ENCODE measurements at regions not wholly inside any gene's neighbourhood (a gene's known extent, or its start where the extent isn't known, plus 50 kb on each side); places are given as distances from the start of the nearest gene placed in this dataset.

DNA sequence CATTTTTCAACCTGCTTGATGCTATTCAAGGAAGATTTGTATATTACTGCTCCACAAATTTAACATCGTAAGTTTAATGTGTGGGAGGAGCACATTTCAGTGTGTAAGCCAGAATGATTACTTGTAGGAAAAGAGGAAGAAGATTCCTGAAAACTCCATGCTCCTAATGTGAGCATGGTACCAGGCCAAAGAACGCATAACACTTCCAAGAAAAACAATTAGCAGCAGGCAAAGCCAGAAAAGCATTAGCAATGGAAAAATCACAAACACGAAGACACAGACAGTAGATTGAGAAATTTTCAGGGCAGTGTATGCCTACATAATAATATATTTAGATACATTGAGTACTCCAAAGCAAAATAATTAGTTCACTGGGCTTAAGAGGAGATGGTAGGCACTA is 96.6 kb upstream of the CBLB start:
- Histone ChIP-seq H3K4me2 (ENCODE audit: low read depth, low read length, poor library complexity, severe bottlenecking) (no peak overlapping the region), H3K9me2 (replicated peaks; ENCODE audit: low read depth, low read length) (no peaks in the 10 kb centered on the region), H3K9ac (ENCODE audit: low read depth, low read length, poor library complexity, severe bottlenecking) (no peak overlapping the region), H3K79me2 (ENCODE audit: insufficient read depth, low read length) (no peaks in the 10 kb centered on the region), H3K36me3 (ENCODE audit: insufficient read depth, low read length) (no peaks in the 10 kb centered on the region), H2AFZ (ENCODE audit: low read length) (no peak overlapping the region), H3F3A (ENCODE audit: low read depth) (no peaks in the 10 kb centered on the region), H4K20me1 (ENCODE audit: insufficient read depth, low read length, poor library complexity, severe bottlenecking) (no peaks in the 10 kb centered on the region), H3K27me3 (ENCODE audit: insufficient read depth, low read length, poor library complexity, severe bottlenecking) (no peaks in the 10 kb centered on the region), H3K9me3 (ENCODE audit: insufficient read depth, low read depth, low read length) (no peaks in the 10 kb centered on the region), H3K4me1 (ENCODE audit: insufficient read depth, low read length, poor library complexity, severe bottlenecking) (no peaks in the 10 kb centered on the region), H3K4me3 (ENCODE audit: low read length, poor library complexity, severe bottlenecking) (no peak overlapping the region)
- TF ChIP-seq, protein P1, sequence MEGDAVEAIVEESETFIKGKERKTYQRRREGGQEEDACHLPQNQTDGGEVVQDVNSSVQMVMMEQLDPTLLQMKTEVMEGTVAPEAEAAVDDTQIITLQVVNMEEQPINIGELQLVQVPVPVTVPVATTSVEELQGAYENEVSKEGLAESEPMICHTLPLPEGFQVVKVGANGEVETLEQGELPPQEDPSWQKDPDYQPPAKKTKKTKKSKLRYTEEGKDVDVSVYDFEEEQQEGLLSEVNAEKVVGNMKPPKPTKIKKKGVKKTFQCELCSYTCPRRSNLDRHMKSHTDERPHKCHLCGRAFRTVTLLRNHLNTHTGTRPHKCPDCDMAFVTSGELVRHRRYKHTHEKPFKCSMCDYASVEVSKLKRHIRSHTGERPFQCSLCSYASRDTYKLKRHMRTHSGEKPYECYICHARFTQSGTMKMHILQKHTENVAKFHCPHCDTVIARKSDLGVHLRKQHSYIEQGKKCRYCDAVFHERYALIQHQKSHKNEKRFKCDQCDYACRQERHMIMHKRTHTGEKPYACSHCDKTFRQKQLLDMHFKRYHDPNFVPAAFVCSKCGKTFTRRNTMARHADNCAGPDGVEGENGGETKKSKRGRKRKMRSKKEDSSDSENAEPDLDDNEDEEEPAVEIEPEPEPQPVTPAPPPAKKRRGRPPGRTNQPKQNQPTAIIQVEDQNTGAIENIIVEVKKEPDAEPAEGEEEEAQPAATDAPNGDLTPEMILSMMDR (conservative IDR thresholded peaks at IDR 0.05; ENCODE audit: low read length): no peak
- no peak for TF ChIP-seq EZH2phosphoT487 (IDR thresholded peaks at IDR 0.05; ENCODE audit: borderline replicate concordance)

DNA sequence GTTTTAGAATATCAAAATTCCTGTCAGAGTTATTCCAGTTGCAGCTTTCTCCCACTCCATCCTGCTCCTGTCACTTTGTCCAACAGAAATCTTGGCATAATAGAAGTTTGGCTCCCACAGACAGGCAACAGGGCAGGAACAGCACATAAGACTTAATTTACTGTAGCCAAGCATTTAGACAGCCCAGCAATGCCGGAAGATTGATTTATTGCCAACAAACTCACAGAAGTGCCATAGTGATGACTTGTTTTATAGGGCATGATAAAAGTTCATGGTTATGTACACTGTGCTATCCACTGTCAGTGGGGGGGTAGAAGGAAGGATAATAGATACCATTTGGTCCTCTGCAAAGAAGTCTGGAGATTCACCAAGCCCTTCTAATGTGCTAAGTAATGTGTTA is 98.3 kb upstream of the CBLB start:
- no peaks in the 10 kb centered on the region for H3K9me2 ChIP-seq (replicated peaks; ENCODE audit: low read depth, low read length)
- H3K27me3 ChIP-seq (ENCODE audit: insufficient read depth, low read length, poor library complexity, severe bottlenecking): no peaks in the 10 kb centered on the region
- no peak overlapping the region for H3K9ac ChIP-seq (ENCODE audit: low read depth, low read length, poor library complexity, severe bottlenecking)
- H3K4me1 ChIP-seq (ENCODE audit: insufficient read depth, low read length, poor library complexity, severe bottlenecking): no peaks in the 10 kb centered on the region
- no peaks in the 10 kb centered on the region; the same call in 1 of the 2 replicates for H3K9me3 ChIP-seq (ENCODE audit: insufficient read depth, low read depth, low read length)
- H3K4me2 ChIP-seq (ENCODE audit: low read depth, low read length, poor library complexity, severe bottlenecking): no peak overlapping the region
- H4K20me1 ChIP-seq (ENCODE audit: insufficient read depth, low read length, poor library complexity, severe bottlenecking): no peaks in the 10 kb centered on the region
- H3K36me3 ChIP-seq (ENCODE audit: insufficient read depth, low read length): no peaks in the 10 kb centered on the region
- TF ChIP-seq, protein P1 (conservative IDR thresholded peaks at IDR 0.05; ENCODE audit: low read length): no peak
- TF ChIP-seq EZH2phosphoT487 (IDR thresholded peaks at IDR 0.05; ENCODE audit: borderline replicate concordance): no peak
- no peak overlapping the region for H2AFZ ChIP-seq (ENCODE audit: low read length)
- no peak overlapping the region for H3K4me3 ChIP-seq (ENCODE audit: low read length, poor library complexity, severe bottlenecking)
- no peaks in the 10 kb centered on the region for H3F3A ChIP-seq (ENCODE audit: low read depth)
- H3K79me2 ChIP-seq (ENCODE audit: insufficient read depth, low read length): no peaks in the 10 kb centered on the region

DNA sequence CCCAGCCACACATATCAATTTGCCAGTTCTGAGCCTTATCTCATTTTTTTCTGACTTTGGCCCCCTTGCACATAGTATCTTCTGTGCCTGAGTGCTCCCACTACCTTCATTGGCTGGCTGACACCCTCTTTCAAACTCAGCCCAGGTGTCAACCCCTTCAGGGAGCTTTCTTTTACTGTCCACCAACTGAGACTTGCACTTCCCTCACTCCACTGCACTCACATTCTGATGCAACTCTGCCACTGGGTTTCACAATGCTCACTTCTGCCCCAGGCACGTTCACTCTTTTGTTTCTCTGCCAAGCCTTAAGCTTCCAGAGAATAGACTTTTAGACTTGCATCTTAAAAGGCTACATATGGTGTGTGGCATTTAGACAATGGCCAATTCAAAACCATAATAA is 101.5 kb upstream of the CBLB start:
- H3K9me2 ChIP-seq (replicated peaks; ENCODE audit: low read depth, low read length): no peaks in the 10 kb centered on the region
- no peaks in the 10 kb centered on the region for H3F3A ChIP-seq (ENCODE audit: low read depth)
- no peak overlapping the region for H3K4me3 ChIP-seq (ENCODE audit: low read length, poor library complexity, severe bottlenecking)
- H3K9ac ChIP-seq (ENCODE audit: low read depth, low read length, poor library complexity, severe bottlenecking): no peak overlapping the region
- H3K36me3 ChIP-seq (ENCODE audit: insufficient read depth, low read length): no peaks in the 10 kb centered on the region
- H2AFZ ChIP-seq (ENCODE audit: low read length): no peak overlapping the region
- no peaks in the 10 kb centered on the region; the same call in 1 of the 2 replicates for H3K9me3 ChIP-seq (ENCODE audit: insufficient read depth, low read depth, low read length)
- no peaks in the 10 kb centered on the region for H3K27me3 ChIP-seq (ENCODE audit: insufficient read depth, low read length, poor library complexity, severe bottlenecking)
- TF ChIP-seq, protein P1 (conservative IDR thresholded peaks at IDR 0.05; ENCODE audit: low read length): no peak
- TF ChIP-seq EZH2phosphoT487 (IDR thresholded peaks at IDR 0.05; ENCODE audit: borderline replicate concordance): no peak
- H4K20me1 ChIP-seq (ENCODE audit: insufficient read depth, low read length, poor library complexity, severe bottlenecking): no peaks in the 10 kb centered on the region
- H3K79me2 ChIP-seq (ENCODE audit: insufficient read depth, low read length): no peaks in the 10 kb centered on the region
- no peaks in the 10 kb centered on the region for H3K4me1 ChIP-seq (ENCODE audit: insufficient read depth, low read length, poor library complexity, severe bottlenecking)
- no peak overlapping the region for H3K4me2 ChIP-seq (ENCODE audit: low read depth, low read length, poor library complexity, severe bottlenecking)
